A673 (cell line): ENCODE measurements at regions not wholly inside any gene's neighbourhood (a gene's known extent, or its start where the extent isn't known, plus 50 kb on each side); places are given as distances from the start of the nearest gene placed in this dataset.

Experiments
- BruUV-seq: library from RNA; stranded (reverse); fragments of 400-500 nt; replicated peaks from 2 replicates; lab custom pipeline; 2021; lab: Mats Ljungman, UMichigan
- CTCF ChIA-PET: fragments of 300-600 bp; sonication (Branson Sonifier 250); formaldehyde crosslinking; loops from one replicate; lab custom pipeline; 2022; ENCODE audit warnings: antibody characterized with exemption; lab: Charles Lee
- POLR2A ChIA-PET: fragments of 300-600 bp; sonication (Branson Sonifier 250); formaldehyde crosslinking; loops from one replicate; lab custom pipeline; 2022; ENCODE audit warnings: antibody characterized with exemption; ENCODE audit not compliant: low non-redundant PET; lab: Charles Lee
- DNase-seq: peaks from one replicate; pipeline ENCODE4 v3.0.0-alpha.2; 2015; ENCODE audit warnings: low spot score
- H3K27ac ChIP-seq: fragments of 200-600 bp; sonication (generic); 2 replicates; pipeline ENCODE4 v1.5.1; 2016; ENCODE audit warnings: mixed run types, low read depth, mild to moderate bottlenecking, mixed read lengths, antibody characterized with exemption, low read length; ENCODE audit not compliant: poor library complexity, severe bottlenecking
- H3K27me3 ChIP-seq: fragments of 200-600 bp; sonication (generic); replicated peaks from 2 replicates; pipeline ENCODE4 v1.6.1; 2017; ENCODE audit warnings: mixed run types, low read depth, mild to moderate bottlenecking, mixed read lengths, antibody characterized with exemption, low read length; ENCODE audit not compliant: insufficient read depth, poor library complexity
- H3K36me3 ChIP-seq: fragments of 200-600 bp; sonication (generic); 2 replicates; pipeline ENCODE4 v1.6.1; 2016; ENCODE audit warnings: mixed run types, mild to moderate bottlenecking, mixed read lengths, antibody characterized with exemption, low read length; ENCODE audit not compliant: insufficient read depth, poor library complexity, severe bottlenecking
- H3K4me1 ChIP-seq: fragments of 200-600 bp; sonication (generic); 2 replicates; pipeline ENCODE4 v1.6.1; 2017; ENCODE audit warnings: mixed run types, mild to moderate bottlenecking, mixed read lengths, antibody characterized with exemption, low read length; ENCODE audit not compliant: insufficient read depth, poor library complexity, severe bottlenecking
- H3K4me3 ChIP-seq: fragments of 200-600 bp; sonication (generic); 2 replicates; pipeline ENCODE4 v1.5.1; 2016; ENCODE audit warnings: low read depth, mixed run types, mild to moderate bottlenecking, mixed read lengths, low read length; ENCODE audit not compliant: poor library complexity, severe bottlenecking
- H3K9me3 ChIP-seq: fragments of 200-600 bp; sonication (generic); 2 replicates; pipeline ENCODE4 v1.6.1; 2016; ENCODE audit warnings: mixed run types, low read depth, mild to moderate bottlenecking, mixed read lengths, antibody characterized with exemption, low read length; ENCODE audit not compliant: poor library complexity, severe bottlenecking
- CTCF ChIP-seq: fragments of 300-800, 200-600 bp; sonication (generic); conservative IDR thresholded peaks from 2 replicates; pipeline ENCODE4 v1.5.1; 2017; ENCODE audit warnings: low read depth, mild to moderate bottlenecking, antibody characterized with exemption, low read length, moderate library complexity, mixed read lengths
- EZH2 ChIP-seq: fragments of 200-600 bp; sonication (generic); IDR thresholded peaks from 2 replicates; pipeline ENCODE4 v1.6.1; 2017; ENCODE audit warnings: borderline replicate concordance, low read depth, mild to moderate bottlenecking, mixed read lengths, antibody characterized with exemption, low read length; ENCODE audit not compliant: poor library complexity, severe bottlenecking
- intact Hi-C: fragments of 100-400 bp; cut with micrococcal nuclease; formaldehyde crosslinking; loops from one replicate; pipeline ENCODE4 v1.10.0; 2022; ENCODE audit not compliant: unreplicated experiment

- no peaks in the 10 kb centered on the region for H3K9me3 ChIP-seq
- POLR2A ChIA-PET = no interaction called here
- TF ChIP-seq EZH2 = no peak
- TF ChIP-seq CTCF = no peak
- no peaks in the 10 kb centered on the region for H3K36me3 ChIP-seq
- peak; percentile 17 for DNase-seq
- BruUV-seq = no TSS peak
- peaks cover 42% of the 10 kb centered on the region for H3K4me1 ChIP-seq
- H3K27ac ChIP-seq = no peak overlapping the region
- intact Hi-C loops = no loop called here
- no peaks in the 10 kb centered on the region for H3K27me3 ChIP-seq
- CTCF ChIA-PET = no interaction called here
- H3K4me3 ChIP-seq = no peak overlapping the region
Measured at GRCh38 chr5:167665841-167666375, 625.5 kb upstream of the WWC1 start.

- H3K27ac ChIP-seq = no peak overlapping the region
- TF ChIP-seq CTCF = no peak
- no peak for TF ChIP-seq EZH2
- no peak overlapping the region for H3K4me3 ChIP-seq
- no peaks in the 10 kb centered on the region for H3K36me3 ChIP-seq
- no peaks in the 10 kb centered on the region for H3K27me3 ChIP-seq
- no TSS peak for BruUV-seq
- no peak for DNase-seq
- peaks cover 2% of the 10 kb centered on the region for H3K9me3 ChIP-seq
- intact Hi-C loops = no loop called here
- POLR2A ChIA-PET = no interaction called here
- CTCF ChIA-PET = no interaction called here
- peaks cover 33% of the 10 kb centered on the region for H3K4me1 ChIP-seq
Measured at GRCh38 chr5:167671176-167671575, 620.3 kb upstream of the WWC1 start.

DNA sequence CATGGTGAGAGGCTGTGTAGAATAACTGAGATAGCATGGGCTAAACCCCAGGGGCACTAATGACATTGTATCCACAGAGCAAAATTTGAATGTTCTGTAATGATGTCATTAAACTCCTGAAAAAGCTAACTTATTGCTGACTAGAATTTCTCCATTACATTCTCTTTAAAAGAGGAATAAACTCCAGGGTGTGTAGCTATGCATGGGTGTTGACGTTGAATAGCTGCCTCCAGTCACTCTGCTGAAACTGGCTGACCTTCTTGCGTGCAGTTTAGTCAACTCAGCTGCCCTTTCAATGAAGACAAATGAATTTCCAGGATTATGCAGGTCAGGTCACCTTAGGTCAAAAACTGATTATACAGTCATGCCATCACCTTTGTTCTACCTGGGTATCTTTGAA lies 617.5 kb upstream of the WWC1 start:
- peaks cover 10% of the 10 kb centered on the region for H3K9me3 ChIP-seq
- H3K27me3 ChIP-seq = no peaks in the 10 kb centered on the region
- no peak overlapping the region for H3K27ac ChIP-seq
- intact Hi-C loops = no loop called here
- peaks cover 6% of the 10 kb centered on the region for H3K36me3 ChIP-seq
- no peak for DNase-seq
- TF ChIP-seq EZH2 = no peak
- no peak for TF ChIP-seq CTCF
- POLR2A ChIA-PET = no interaction called here
- H3K4me3 ChIP-seq = no peak overlapping the region
- no TSS peak for BruUV-seq
- peaks cover 34% of the 10 kb centered on the region for H3K4me1 ChIP-seq
- CTCF ChIA-PET = no interaction called here
